ENCODE measurements at regions not wholly inside any gene's neighbourhood (a gene's known extent, or its start where the extent isn't known, plus 50 kb on each side); places are given as distances from the start of the nearest gene placed in this dataset.

DNA sequence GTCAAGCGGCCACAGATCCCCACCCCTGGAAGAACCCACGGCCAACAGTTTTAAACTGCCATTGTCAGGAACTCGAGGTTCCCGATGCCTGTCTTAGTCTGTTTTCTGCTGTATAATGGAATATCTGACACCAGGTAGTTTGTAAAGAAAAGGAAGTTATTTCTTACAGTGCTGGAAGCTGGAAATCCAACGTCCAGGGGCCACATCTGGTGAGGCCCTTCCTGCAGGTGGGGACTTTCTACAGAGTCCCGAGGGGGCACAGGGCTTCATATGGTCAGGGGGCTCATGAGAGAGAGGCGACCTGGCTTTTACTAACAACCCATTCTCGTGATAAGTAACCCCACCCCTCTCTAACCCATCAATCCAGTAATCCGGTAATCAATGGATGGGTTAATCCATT is 501.6 kb upstream of the MYT1L start:
- TF ChIP-seq, protein P1, sequence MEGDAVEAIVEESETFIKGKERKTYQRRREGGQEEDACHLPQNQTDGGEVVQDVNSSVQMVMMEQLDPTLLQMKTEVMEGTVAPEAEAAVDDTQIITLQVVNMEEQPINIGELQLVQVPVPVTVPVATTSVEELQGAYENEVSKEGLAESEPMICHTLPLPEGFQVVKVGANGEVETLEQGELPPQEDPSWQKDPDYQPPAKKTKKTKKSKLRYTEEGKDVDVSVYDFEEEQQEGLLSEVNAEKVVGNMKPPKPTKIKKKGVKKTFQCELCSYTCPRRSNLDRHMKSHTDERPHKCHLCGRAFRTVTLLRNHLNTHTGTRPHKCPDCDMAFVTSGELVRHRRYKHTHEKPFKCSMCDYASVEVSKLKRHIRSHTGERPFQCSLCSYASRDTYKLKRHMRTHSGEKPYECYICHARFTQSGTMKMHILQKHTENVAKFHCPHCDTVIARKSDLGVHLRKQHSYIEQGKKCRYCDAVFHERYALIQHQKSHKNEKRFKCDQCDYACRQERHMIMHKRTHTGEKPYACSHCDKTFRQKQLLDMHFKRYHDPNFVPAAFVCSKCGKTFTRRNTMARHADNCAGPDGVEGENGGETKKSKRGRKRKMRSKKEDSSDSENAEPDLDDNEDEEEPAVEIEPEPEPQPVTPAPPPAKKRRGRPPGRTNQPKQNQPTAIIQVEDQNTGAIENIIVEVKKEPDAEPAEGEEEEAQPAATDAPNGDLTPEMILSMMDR (conservative IDR thresholded peaks at IDR 0.05 in 1 of 2, IDR thresholded peaks at IDR 0.05 in 1 of 2; ENCODE audit: low read depth in 1 of 2, low read length in 2 of 2): no peak
- no peak for TF ChIP-seq EZH2 (IDR thresholded peaks at IDR 0.05; ENCODE audit: low read length, missing control alignments)

Measured in fibroblast of lung (primary cell).